ENCODE measurements at regions not wholly inside any gene's neighbourhood (a gene's known extent, or its start where the extent isn't known, plus 50 kb on each side); places are given as distances from the start of the nearest gene placed in this dataset.

DNA sequence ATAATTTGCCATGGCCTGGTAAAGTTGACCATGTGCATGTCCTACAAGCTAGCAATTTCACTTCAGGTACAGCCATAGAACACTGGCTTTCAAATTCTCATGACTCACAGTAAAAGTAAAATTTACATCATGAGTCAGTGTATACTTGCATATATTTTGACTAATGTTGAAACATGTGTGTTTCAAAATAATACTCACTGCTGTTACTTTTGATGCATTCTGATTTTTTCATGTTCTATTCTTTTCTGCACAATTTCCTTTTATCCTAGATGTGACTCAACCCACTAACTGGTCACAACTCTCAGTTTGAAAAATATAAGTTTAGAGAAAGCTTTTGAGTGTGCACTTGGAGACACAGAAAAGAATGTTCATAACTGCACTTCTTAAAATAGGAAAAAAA is 365.7 kb downstream of the FGF13 start:
- no peak overlapping the region for H3K4me3 ChIP-seq (ENCODE audit: low read depth, low read length, poor library complexity, severe bottlenecking)
- H3K27me3 ChIP-seq (ENCODE audit: insufficient read depth, low read length): no peaks in the 10 kb centered on the region
- no peak for TF ChIP-seq EZH2 (IDR thresholded peaks at IDR 0.05; ENCODE audit: borderline replicate concordance, low read length)
- TF ChIP-seq, protein P1, sequence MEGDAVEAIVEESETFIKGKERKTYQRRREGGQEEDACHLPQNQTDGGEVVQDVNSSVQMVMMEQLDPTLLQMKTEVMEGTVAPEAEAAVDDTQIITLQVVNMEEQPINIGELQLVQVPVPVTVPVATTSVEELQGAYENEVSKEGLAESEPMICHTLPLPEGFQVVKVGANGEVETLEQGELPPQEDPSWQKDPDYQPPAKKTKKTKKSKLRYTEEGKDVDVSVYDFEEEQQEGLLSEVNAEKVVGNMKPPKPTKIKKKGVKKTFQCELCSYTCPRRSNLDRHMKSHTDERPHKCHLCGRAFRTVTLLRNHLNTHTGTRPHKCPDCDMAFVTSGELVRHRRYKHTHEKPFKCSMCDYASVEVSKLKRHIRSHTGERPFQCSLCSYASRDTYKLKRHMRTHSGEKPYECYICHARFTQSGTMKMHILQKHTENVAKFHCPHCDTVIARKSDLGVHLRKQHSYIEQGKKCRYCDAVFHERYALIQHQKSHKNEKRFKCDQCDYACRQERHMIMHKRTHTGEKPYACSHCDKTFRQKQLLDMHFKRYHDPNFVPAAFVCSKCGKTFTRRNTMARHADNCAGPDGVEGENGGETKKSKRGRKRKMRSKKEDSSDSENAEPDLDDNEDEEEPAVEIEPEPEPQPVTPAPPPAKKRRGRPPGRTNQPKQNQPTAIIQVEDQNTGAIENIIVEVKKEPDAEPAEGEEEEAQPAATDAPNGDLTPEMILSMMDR (IDR thresholded peaks at IDR 0.05; ENCODE audit: low read length): no peak
- H3K9ac ChIP-seq (ENCODE audit: low read length): no peak overlapping the region
- H3K79me2 ChIP-seq (ENCODE audit: insufficient read depth, low read length): no peaks in the 10 kb centered on the region
- no peak overlapping the region for H3K4me2 ChIP-seq (ENCODE audit: low read length)
- no peak overlapping the region for H2AFZ ChIP-seq (ENCODE audit: low read length)
- no peak overlapping the region for H3K27ac ChIP-seq (ENCODE audit: low read depth, low read length, poor library complexity, severe bottlenecking)
- H4K20me1 ChIP-seq (ENCODE audit: insufficient read depth, low read length): no peaks in the 10 kb centered on the region
- H3F3A ChIP-seq (ENCODE audit: insufficient read depth, low read length): no peaks in the 10 kb centered on the region
- no peaks in the 10 kb centered on the region for H3K9me2 ChIP-seq (ENCODE audit: low read depth, low read length)
- H3K9me3 ChIP-seq (ENCODE audit: low read length): no peaks in the 10 kb centered on the region
- no peaks in the 10 kb centered on the region for H3K36me3 ChIP-seq (ENCODE audit: insufficient read depth, low read length)
- no peaks in the 10 kb centered on the region for H3K4me1 ChIP-seq (ENCODE audit: insufficient read depth, low read length, severe bottlenecking)

DNA sequence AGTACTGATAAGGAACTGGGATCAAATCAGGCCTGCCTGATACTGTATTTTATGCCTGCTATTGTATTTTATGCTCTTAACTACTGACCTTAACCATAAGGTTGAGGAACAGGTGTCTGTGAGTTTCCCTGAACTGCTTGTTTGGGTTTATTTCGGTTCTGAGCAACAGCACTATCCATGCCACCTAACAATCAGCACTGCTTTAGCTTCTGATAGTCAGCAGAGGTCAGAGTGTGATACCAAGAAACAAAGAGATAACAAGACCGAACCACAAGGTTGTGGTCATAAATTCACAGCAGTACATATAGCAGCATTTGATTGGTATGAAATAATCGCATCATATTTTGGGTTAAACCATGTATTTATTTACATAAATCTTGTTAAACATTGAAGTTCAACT is 362.2 kb downstream of the FGF13 start:
- H3K4me1 ChIP-seq (ENCODE audit: insufficient read depth, low read length, severe bottlenecking): no peaks in the 10 kb centered on the region
- H3F3A ChIP-seq (ENCODE audit: insufficient read depth, low read length): no peaks in the 10 kb centered on the region
- no peaks in the 10 kb centered on the region for H3K36me3 ChIP-seq (ENCODE audit: insufficient read depth, low read length)
- no peak overlapping the region for H3K4me2 ChIP-seq (ENCODE audit: low read length)
- no peak overlapping the region for H3K4me3 ChIP-seq (ENCODE audit: low read depth, low read length, poor library complexity, severe bottlenecking)
- H4K20me1 ChIP-seq (ENCODE audit: insufficient read depth, low read length): no peaks in the 10 kb centered on the region
- TF ChIP-seq, protein P1 (IDR thresholded peaks at IDR 0.05; ENCODE audit: low read length): no peak
- no peak for TF ChIP-seq EZH2 (IDR thresholded peaks at IDR 0.05; ENCODE audit: borderline replicate concordance, low read length)
- H3K9me2 ChIP-seq (ENCODE audit: low read depth, low read length): no peaks in the 10 kb centered on the region
- H3K9ac ChIP-seq (ENCODE audit: low read length): no peak overlapping the region
- H3K79me2 ChIP-seq (ENCODE audit: insufficient read depth, low read length): no peaks in the 10 kb centered on the region
- H3K9me3 ChIP-seq (ENCODE audit: low read length): no peaks in the 10 kb centered on the region
- no peaks in the 10 kb centered on the region for H3K27me3 ChIP-seq (ENCODE audit: insufficient read depth, low read length)
- H2AFZ ChIP-seq (ENCODE audit: low read length): no peak overlapping the region
- H3K27ac ChIP-seq (ENCODE audit: low read depth, low read length, poor library complexity, severe bottlenecking): no peak overlapping the region

DNA sequence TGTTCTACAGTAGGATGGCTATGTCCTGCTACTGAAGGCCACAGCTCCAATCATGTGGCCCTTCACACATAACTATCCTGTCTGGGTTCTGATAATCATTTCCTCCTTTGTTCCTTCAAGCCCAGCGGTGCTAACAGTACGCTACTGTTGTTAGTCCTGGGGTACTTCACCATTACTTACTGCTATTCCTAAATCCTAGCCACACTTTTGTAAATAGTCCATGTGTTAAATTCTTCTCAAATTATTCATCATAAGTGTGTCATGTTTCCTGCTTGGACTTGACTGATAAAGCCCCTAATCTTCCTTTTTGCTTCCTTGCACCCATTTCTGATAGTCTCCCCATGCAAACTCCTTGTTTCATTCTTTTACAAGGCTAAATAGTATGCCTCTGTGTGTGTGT is 332.6 kb downstream of the FGF13 start:
- H3K9me3 ChIP-seq (ENCODE audit: low read length): no peaks in the 10 kb centered on the region
- no peaks in the 10 kb centered on the region for H3K79me2 ChIP-seq (ENCODE audit: insufficient read depth, low read length)
- no peaks in the 10 kb centered on the region for H3K36me3 ChIP-seq (ENCODE audit: insufficient read depth, low read length)
- no peak overlapping the region for H3K9ac ChIP-seq (ENCODE audit: low read length)
- H3K27me3 ChIP-seq (ENCODE audit: insufficient read depth, low read length): no peaks in the 10 kb centered on the region
- H2AFZ ChIP-seq (ENCODE audit: low read length): no peak overlapping the region
- no peaks in the 10 kb centered on the region for H3K4me1 ChIP-seq (ENCODE audit: insufficient read depth, low read length, severe bottlenecking)
- H3K4me3 ChIP-seq (ENCODE audit: low read depth, low read length, poor library complexity, severe bottlenecking): no peak overlapping the region
- TF ChIP-seq, protein P1 (IDR thresholded peaks at IDR 0.05; ENCODE audit: low read length): no peak
- TF ChIP-seq EZH2 (IDR thresholded peaks at IDR 0.05; ENCODE audit: borderline replicate concordance, low read length): no peak
- no peak overlapping the region for H3K27ac ChIP-seq (ENCODE audit: low read depth, low read length, poor library complexity, severe bottlenecking)
- H3K4me2 ChIP-seq (ENCODE audit: low read length): no peak overlapping the region
- no peaks in the 10 kb centered on the region for H3F3A ChIP-seq (ENCODE audit: insufficient read depth, low read length)
- no peaks in the 10 kb centered on the region for H4K20me1 ChIP-seq (ENCODE audit: insufficient read depth, low read length)
- H3K9me2 ChIP-seq (ENCODE audit: low read depth, low read length): no peaks in the 10 kb centered on the region
